ENCODE measurements at regions not wholly inside any gene's neighbourhood (a gene's known extent, or its start where the extent isn't known, plus 50 kb on each side); places are given as distances from the start of the nearest gene placed in this dataset.

- DNase-seq, result peak; percentile 71
These were observed 55.7 kb upstream of the OR5AN1 start for GRCh38 chr11:59302991-59303390.

GRCh38 chr11:59295435-59295834, 63.3 kb upstream of the OR5AN1 start:
- no peak for DNase-seq

- no peak for DNase-seq
These were observed 66.1 kb upstream of the OR5AN1 start for GRCh38 chr11:59292611-59293010.

- DNase-seq, result no peak
These were observed 67.5 kb upstream of the OR5AN1 start for GRCh38 chr11:59291228-59291627.

- no peak for DNase-seq
These were observed 69.1 kb upstream of the OR5AN1 start for GRCh38 chr11:59289356-59290181.

GRCh38 chr11:59285716-59286260, 72.9 kb upstream of the OR5AN1 start:
- no peak for DNase-seq

- DNase-seq, result no peak
These were observed 72.0 kb upstream of the MPEG1 start for GRCh38 chr11:59284773-59285129.

- no peak for DNase-seq
These were observed 71.4 kb upstream of the MPEG1 start for GRCh38 chr11:59283825-59284772.

GRCh38 chr11:59283311-59283710, 70.6 kb upstream of the MPEG1 start:
- no peak for DNase-seq

- DNase-seq, result no peak
These were observed 68.5 kb upstream of the MPEG1 start for GRCh38 chr11:59281177-59281576.

- no peak for DNase-seq
These were observed 60.7 kb upstream of the MPEG1 start for GRCh38 chr11:59273373-59273841.

- DNase-seq, result no peak
These were observed 60.1 kb upstream of the MPEG1 start for GRCh38 chr11:59272771-59273372.

GRCh38 chr11:59271811-59272327, 59.1 kb upstream of the MPEG1 start:
- DNase-seq, result no peak

- DNase-seq, result peak; percentile 24
These were observed 58.6 kb upstream of the MPEG1 start for GRCh38 chr11:59271247-59271755.

- DNase-seq, result no peak
These were observed 55.2 kb upstream of the MPEG1 start for GRCh38 chr11:59267736-59268475.

- no peak for DNase-seq
These were observed 54.5 kb upstream of the MPEG1 start for GRCh38 chr11:59267196-59267595.

GRCh38 chr11:59266491-59266890, 53.8 kb upstream of the MPEG1 start:
- DNase-seq, result no peak

GRCh38 chr11:59265735-59266134, 53.0 kb upstream of the MPEG1 start:
- no peak for DNase-seq

GRCh38 chr11:59264736-59265135, 52.0 kb upstream of the MPEG1 start:
- DNase-seq, result no peak

GRCh38 chr11:59263225-59263894, 50.6 kb upstream of the MPEG1 start:
- DNase-seq, result no peak
